H1 (cell line): ENCODE measurements at regions not wholly inside any gene's neighbourhood (a gene's known extent, or its start where the extent isn't known, plus 50 kb on each side); places are given as distances from the start of the nearest gene placed in this dataset.

Source experiments
- CTCF ChIA-PET: fragments of 300-600 bp; sonication (Branson Sonifier 250); formaldehyde crosslinking; loops from one replicate; lab custom pipeline; 2021; ENCODE audit not compliant: partially characterized antibody; lab: Charles Lee
- POLR2A ChIA-PET: fragments of 300-600 bp; sonication (Branson Sonifier 250); formaldehyde crosslinking; loops from one replicate; lab custom pipeline; 2021; ENCODE audit warnings: inconsistent platforms; ENCODE audit not compliant: partially characterized antibody; lab: Charles Lee
- DNase-seq, 2 experiments: peaks; one replicate each; pipeline versions ENCODE4 v3.0.0 to v3.0.0-alpha.2; 2010 to 2022; ENCODE audit warnings: low spot score in 2 of 2, low read depth in 1 of 2, mixed read lengths in 1 of 2
- FAIRE-seq: peaks from 2 replicates; lab custom pipeline; 2011; peaks lifted over from hg19 to GRCh38; lab: Jason Lieb, UNC
- H2AFZ ChIP-seq: 2 replicates; pipeline ENCODE4 v1.8.1; 2012; ENCODE audit warnings: low read length, inconsistent platforms
- H2AK5ac ChIP-seq: 2 replicates; pipeline ENCODE4 v1.6.1; 2013; ENCODE audit warnings: low read depth, low read length
- H2BK120ac ChIP-seq: replicated peaks from 2 replicates; pipeline ENCODE3; 2013; ENCODE audit warnings: low read depth, low read length, inconsistent platforms
- H2BK12ac ChIP-seq: 2 replicates; pipeline ENCODE4 v1.6.1; 2013; ENCODE audit warnings: low read depth, low read length
- H2BK15ac ChIP-seq: 2 replicates; pipeline ENCODE4 v1.6.1; 2013; ENCODE audit warnings: low read length
- H2BK20ac ChIP-seq: 2 replicates; pipeline ENCODE4 v1.6.1; 2013; ENCODE audit warnings: low read length
- H2BK5ac ChIP-seq: 2 replicates; pipeline ENCODE4 v1.6.1; 2013; ENCODE audit warnings: low read depth, low read length
- H3K14ac ChIP-seq: 2 replicates; pipeline ENCODE4 v1.6.1; 2013; ENCODE audit warnings: inconsistent platforms; ENCODE audit not compliant: insufficient read length
- H3K18ac ChIP-seq: 2 replicates; pipeline ENCODE4 v1.6.1; 2013; ENCODE audit warnings: low read length; ENCODE audit errors: extremely low read depth
- H3K23ac ChIP-seq: 2 replicates; pipeline ENCODE4 v1.6.1; 2013; ENCODE audit warnings: inconsistent platforms; ENCODE audit not compliant: insufficient read length
- H3K23me2 ChIP-seq: 2 replicates; pipeline ENCODE4 v1.6.1; 2013; ENCODE audit warnings: low read depth, low read length
- H3K27ac ChIP-seq: 2 replicates; pipeline ENCODE4 v1.6.1; 2011; ENCODE audit warnings: low read depth, low read length, inconsistent platforms
- H3K27me3 ChIP-seq, 4 experiments: replicated peaks in 1 of 4; 1 replicate in 1 of 4; 2 replicates in 3 of 4; pipeline versions ENCODE4 v1.6.1 to v1.8.1; 2011 to 2013; ENCODE audit warnings: low read length in 3 of 4, mild to moderate bottlenecking in 3 of 4, inconsistent platforms in 2 of 4, mixed read lengths in 2 of 4, moderate library complexity in 1 of 4; ENCODE audit not compliant: control insufficient read depth in 3 of 4, insufficient read depth in 3 of 4; ENCODE audit errors: extremely low read depth in 1 of 4
- H3K36me3 ChIP-seq, 4 experiments: 2 replicates each; pipeline versions ENCODE4 v1.6.1 to v1.8.1; 2011 to 2013; ENCODE audit warnings: mild to moderate bottlenecking in 4 of 4, low read length in 3 of 4, moderate library complexity in 2 of 4, control low read depth in 1 of 4, inconsistent platforms in 1 of 4; ENCODE audit not compliant: insufficient read depth in 4 of 4, control insufficient read depth in 2 of 4
- H3K4ac ChIP-seq: replicated peaks from 2 replicates; pipeline ENCODE3; 2013; ENCODE audit warnings: low read length, low read depth, mixed read lengths, inconsistent platforms; ENCODE audit not compliant: insufficient read length
- H3K4me1 ChIP-seq, 4 experiments: replicated peaks in 1 of 4; 1 replicate in 1 of 4; 2 replicates in 3 of 4; pipeline versions ENCODE4 v1.6.1 to v1.8.1; 2011 to 2013; ENCODE audit warnings: low read length in 3 of 4, inconsistent platforms in 2 of 4, mixed read lengths in 1 of 4; ENCODE audit not compliant: insufficient read depth in 4 of 4, control insufficient read depth in 3 of 4
- H3K4me2 ChIP-seq, 2 experiments: 2 replicates each; pipeline versions ENCODE4 v1.6.1 to v1.8.1; 2011 to 2013; ENCODE audit warnings: low read depth in 2 of 2, low read length in 2 of 2, control low read depth in 1 of 2, inconsistent platforms in 1 of 2, mild to moderate bottlenecking in 1 of 2; ENCODE audit not compliant: insufficient read depth in 1 of 2
- H3K4me3 ChIP-seq, 4 experiments: fragments of 200-600, 300-600 bp in 1 of 4; sonication (generic), shearing (Covaris generic), sonication (Bioruptor Twin) in 1 of 4; 2 replicates each; pipeline versions ENCODE4 v1.5.1 to v1.8.1; 2011 to 2016; ENCODE audit warnings: low read length in 4 of 4, low read depth in 3 of 4, control low read depth in 2 of 4, inconsistent platforms in 2 of 4, mild to moderate bottlenecking in 2 of 4, mixed read lengths in 1 of 4, moderate library complexity in 1 of 4; ENCODE audit not compliant: insufficient read depth in 2 of 4; ENCODE audit errors: extremely low read depth in 1 of 4
- H3K56ac ChIP-seq: replicated peaks from 2 replicates; pipeline ENCODE3; 2013; ENCODE audit warnings: low read depth, mild to moderate bottlenecking, mixed read lengths, low read length, inconsistent platforms; ENCODE audit not compliant: insufficient read length
- H3K79me1 ChIP-seq: 2 replicates; pipeline ENCODE4 v1.6.1; 2013; ENCODE audit warnings: low read depth, low read length, control low read depth
- H3K79me2 ChIP-seq, 2 experiments: 2 replicates each; pipeline versions ENCODE4 v1.6.1 to v1.8.1; 2012 to 2013; ENCODE audit warnings: low read length in 2 of 2, mild to moderate bottlenecking in 2 of 2, inconsistent platforms in 1 of 2; ENCODE audit not compliant: insufficient read depth in 2 of 2, control insufficient read depth in 1 of 2
- H3K9ac ChIP-seq, 4 experiments: replicated peaks in 1 of 4; 1 replicate in 1 of 4; 2 replicates in 3 of 4; pipeline versions ENCODE4 v1.6.1 to v1.8.1; 2011 to 2013; ENCODE audit warnings: low read depth in 3 of 4, low read length in 3 of 4, control low read depth in 2 of 4, mild to moderate bottlenecking in 2 of 4, moderate library complexity in 2 of 4, inconsistent platforms in 1 of 4; ENCODE audit errors: extremely low read depth in 1 of 4
- H3K9me3 ChIP-seq, 2 experiments: 2 replicates each; pipeline versions ENCODE4 v1.6.1 to v1.8.1; 2012 to 2013; ENCODE audit warnings: mild to moderate bottlenecking in 2 of 2, moderate library complexity in 2 of 2, control low read depth in 1 of 2, inconsistent platforms in 1 of 2, low read depth in 1 of 2, low read length in 1 of 2, mixed read lengths in 1 of 2; ENCODE audit not compliant: insufficient read depth in 2 of 2
- H4K20me1 ChIP-seq, 2 experiments: replicated peaks in 1 of 2; 2 replicates each; pipeline versions ENCODE3 to v1.8.1; 2011 to 2013; ENCODE audit warnings: inconsistent platforms in 2 of 2, low read length in 2 of 2, mild to moderate bottlenecking in 1 of 2; ENCODE audit not compliant: insufficient read depth in 2 of 2, control insufficient read depth in 1 of 2
- H4K5ac ChIP-seq: 2 replicates; pipeline ENCODE4 v1.6.1; 2013; ENCODE audit warnings: low read length, low read depth, mixed read lengths, inconsistent platforms; ENCODE audit not compliant: insufficient read length
- H4K8ac ChIP-seq: 2 replicates; pipeline ENCODE4 v1.8.0; 2013; ENCODE audit warnings: mild to moderate bottlenecking, moderate library complexity, low read length, inconsistent platforms; ENCODE audit not compliant: insufficient read depth; ENCODE audit errors: extremely low read depth
- H4K91ac ChIP-seq: replicated peaks from 2 replicates; pipeline ENCODE3; 2013; ENCODE audit warnings: low read length, mixed read lengths, inconsistent platforms; ENCODE audit not compliant: insufficient read length
- BCL11A ChIP-seq, 2 experiments: IDR thresholded peaks; one replicate each; pipeline ENCODE4 v1.6.1; 2011; ENCODE audit warnings: low read depth in 2 of 2, low read length in 2 of 2, mild to moderate bottlenecking in 2 of 2
- CBX5 ChIP-seq: fragments of 300-800, 300-1000 bp; sonication (generic); IDR thresholded peaks from 2 replicates; pipeline ENCODE4 v1.7.1; 2016; ENCODE audit warnings: antibody characterized with exemption, low read length, low read depth
- CHD1 ChIP-seq: IDR thresholded peaks from 2 replicates; pipeline ENCODE4 v1.6.1; 2012; ENCODE audit warnings: low read depth, low read length, improper control_type of control experiment
- JUN ChIP-seq: IDR thresholded peaks from 2 replicates; pipeline ENCODE4 v1.6.1; 2011; ENCODE audit warnings: low read depth, mild to moderate bottlenecking, improper control_type of control experiment, low read length
- RAD21 ChIP-seq, 2 experiments: IDR thresholded peaks in 1 of 2; conservative IDR thresholded peaks in 1 of 2; 2 replicates each; pipeline ENCODE4 v1.6.1; 2011; ENCODE audit warnings: low read depth in 2 of 2, low read length in 2 of 2, improper control_type of control experiment in 1 of 2, inconsistent platforms in 1 of 2, mild to moderate bottlenecking in 1 of 2, moderate library complexity in 1 of 2
- RFX5 ChIP-seq: IDR thresholded peaks from 2 replicates; pipeline ENCODE4 v1.6.1; 2011; ENCODE audit warnings: low read depth, low read length, improper control_type of control experiment, borderline replicate concordance
- SRF ChIP-seq: IDR thresholded peaks from 2 replicates; pipeline ENCODE4 v1.6.1; 2011; ENCODE audit warnings: mild to moderate bottlenecking, low read depth, low read length, moderate library complexity
- TAF1 ChIP-seq: IDR thresholded peaks from 2 replicates; pipeline ENCODE4 v1.6.1; 2011; ENCODE audit warnings: mild to moderate bottlenecking, low read depth, low read length
- TAF7 ChIP-seq: optimal IDR thresholded peaks from 2 replicates; pipeline ENCODE3; 2011; ENCODE audit warnings: low read depth, mild to moderate bottlenecking, inconsistent platforms, low read length, moderate library complexity, borderline replicate concordance
- ZNF274 ChIP-seq: IDR thresholded peaks from 2 replicates; pipeline ENCODE4 v1.7.0; 2012; ENCODE audit warnings: low read length, borderline replicate concordance; ENCODE audit errors: extremely low read depth
- WGBS, 2 experiments: shearing (Covaris generic) in 1 of 2; methylation state at CpG; one replicate each; pipeline versions ENCODE4 v1.1.6 to v1.1.7; 2013 to 2015; ENCODE audit warnings: low lambda C conversion rate in 2 of 2, mixed read lengths in 2 of 2, inconsistent platforms in 1 of 2, low coverage in 1 of 2, missing lambda C conversion rate in 1 of 2; ENCODE audit not compliant: insufficient replicate concordance in 2 of 2, insufficient coverage in 1 of 2, insufficient read length in 1 of 2; ENCODE audit errors: extremely low coverage in 1 of 2, missing lambda C conversion rate in 1 of 2; 5-methylcytosine and 5-hydroxymethylcytosine counted together
- TF ChIP-seq, protein P1 (sequence below): IDR thresholded peaks from 2 replicates; pipeline ENCODE4 v1.6.1; 2012; ENCODE audit warnings: low read length, inconsistent platforms

DNA sequence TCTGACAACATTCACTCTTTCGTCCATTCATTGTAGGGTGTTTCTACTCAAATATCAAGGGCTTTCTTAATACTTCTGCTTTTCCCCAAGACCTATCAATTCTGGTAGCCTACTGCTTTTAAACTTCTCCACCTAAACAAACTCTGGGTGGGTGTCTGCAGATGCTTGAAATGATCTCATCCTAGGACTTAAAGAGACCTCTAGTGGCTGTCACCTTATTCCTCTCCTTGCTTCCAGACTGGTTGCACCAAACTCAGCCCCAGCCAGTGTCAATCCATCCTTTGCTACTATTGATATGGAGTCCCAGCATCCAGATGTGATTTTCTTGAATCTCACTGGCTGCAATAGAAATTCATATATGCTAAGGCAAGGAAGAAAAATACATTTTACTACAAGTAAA is 274.7 kb downstream of the NXPE2 start:
- Histone ChIP-seq H3K27me3 (no peaks in the 10 kb centered on the region), H3K36me3 (no peaks in the 10 kb centered on the region), H2BK5ac (no peak overlapping the region), H3K14ac (no peak overlapping the region), H4K8ac (no peak overlapping the region), H4K20me1 (no peaks in the 10 kb centered on the region), H4K5ac (no peak overlapping the region), H3K4ac (no peak overlapping the region), H3K9me3 (peaks cover 0 to 2% of the 10 kb centered on the region in 2 experiments; a peak in 1 of 4 replicates), H2BK12ac (no peak overlapping the region), H3K4me1 (no peaks in the 10 kb centered on the region), H3K18ac (no peak overlapping the region), H2AFZ (no peak overlapping the region), H3K4me2 (no peak overlapping the region), H2BK120ac (no peak overlapping the region), H3K79me2 (no peaks in the 10 kb centered on the region), H3K23me2 (no peaks in the 10 kb centered on the region), H4K91ac (no peak overlapping the region), H3K4me3 (no peak overlapping the region), H3K23ac (no peak overlapping the region), H3K79me1 (no peaks in the 10 kb centered on the region), H3K9ac (no peak overlapping the region), H3K27ac (no peak overlapping the region), H2AK5ac (no peak overlapping the region), H2BK20ac (no peak overlapping the region), H2BK15ac (0 out of 2 replicates have a peak overlapping the region, but pooled peaks have one; percentile 37), H3K56ac (no peak overlapping the region)
- POLR2A ChIA-PET: no interaction called here
- WGBS, 2 experiments: 70% methylated on average over 1 of the region's 1 CpG; no CpG with 5 or more reads in 1 of the 2 experiments
- DNase-seq (no peak), FAIRE-seq (no peak)
- CTCF ChIA-PET: interaction anchor here (0.8 to 2.5 kb wide), 7 partner anchors 10 to 216 kb away, joined by 3 to 10 read pairs (median 4); no protein-coding TSS in a partner anchor
- TF ChIP-seq ZNF274 (no peak), SRF (no peak), CBX5 (no peak), JUN (no peak), RAD21 (IDR thresholded peaks at IDR 0.05 in 1 of 2, conservative IDR thresholded peaks at IDR 0.05 in 1 of 2; ENCODE audit: low read depth in 2 of 2, low read length in 2 of 2) (peak; percentile 71 to 82), RFX5 (no peak), BCL11A (IDR thresholded peaks at IDR 0.05; ENCODE audit: low read depth in 2 of 2, low read length in 2 of 2) (no peak), TAF7 (no peak), TAF1 (no peak), CHD1 (no peak)
- TF ChIP-seq, protein P1, sequence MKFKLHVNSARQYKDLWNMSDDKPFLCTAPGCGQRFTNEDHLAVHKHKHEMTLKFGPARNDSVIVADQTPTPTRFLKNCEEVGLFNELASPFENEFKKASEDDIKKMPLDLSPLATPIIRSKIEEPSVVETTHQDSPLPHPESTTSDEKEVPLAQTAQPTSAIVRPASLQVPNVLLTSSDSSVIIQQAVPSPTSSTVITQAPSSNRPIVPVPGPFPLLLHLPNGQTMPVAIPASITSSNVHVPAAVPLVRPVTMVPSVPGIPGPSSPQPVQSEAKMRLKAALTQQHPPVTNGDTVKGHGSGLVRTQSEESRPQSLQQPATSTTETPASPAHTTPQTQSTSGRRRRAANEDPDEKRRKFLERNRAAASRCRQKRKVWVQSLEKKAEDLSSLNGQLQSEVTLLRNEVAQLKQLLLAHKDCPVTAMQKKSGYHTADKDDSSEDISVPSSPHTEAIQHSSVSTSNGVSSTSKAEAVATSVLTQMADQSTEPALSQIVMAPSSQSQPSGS: no peak
